COR-L47 (cell line): ENCODE measurements at regions not wholly inside any gene's neighbourhood (a gene's known extent, or its start where the extent isn't known, plus 50 kb on each side); places are given as distances from the start of the nearest gene placed in this dataset.

ENCODE experiments used
- DNase-seq: peaks from one replicate; lab custom pipeline; 2025; lab: John Stamatoyannopoulos, UW

- DNase-seq = no peak
Measured at GRCh38 chr14:94682736-94683135, 70.5 kb downstream of the SERPINA3 start.

GRCh38 chr14:94682061-94682516, 69.9 kb downstream of the SERPINA3 start:
- no peak for DNase-seq

GRCh38 chr14:94681300-94682060, 69.3 kb downstream of the SERPINA3 start:
- no peak for DNase-seq

- DNase-seq = no peak
Measured at GRCh38 chr14:94680862-94681288, 68.7 kb downstream of the SERPINA3 start.

GRCh38 chr14:94679937-94680861, 68.0 kb downstream of the SERPINA3 start:
- DNase-seq = no peak

- DNase-seq = no peak
Measured at GRCh38 chr14:94679106-94679810, 67.1 kb downstream of the SERPINA3 start.

GRCh38 chr14:94677747-94678146, 65.6 kb downstream of the SERPINA3 start:
- no peak for DNase-seq

GRCh38 chr14:94677213-94677612, 65.0 kb downstream of the SERPINA3 start:
- no peak for DNase-seq

- DNase-seq = no peak
Measured at GRCh38 chr14:94676495-94677185, 64.4 kb downstream of the SERPINA3 start.

GRCh38 chr14:94675036-94675435, 62.8 kb downstream of the SERPINA3 start:
- no peak for DNase-seq

- DNase-seq = no peak
Measured at GRCh38 chr14:94673781-94674231, 61.6 kb downstream of the SERPINA3 start.
